ACHN (cell line): ENCODE measurements at regions not wholly inside any gene's neighbourhood (a gene's known extent, or its start where the extent isn't known, plus 50 kb on each side); places are given as distances from the start of the nearest gene placed in this dataset.

Source experiments
- DNase-seq: peaks from one replicate; pipeline ENCODE4 v3.0.0-alpha.2; 2015
- in situ Hi-C: cut with HindIII; loops from 2 replicates; pipeline ENCODE4 v1.10.0; 2017; ENCODE audit warnings: low sequenced_read_pairs, low pct_ligation_motif_present, low pct_unique_long_range_greater_than_20kb

DNA sequence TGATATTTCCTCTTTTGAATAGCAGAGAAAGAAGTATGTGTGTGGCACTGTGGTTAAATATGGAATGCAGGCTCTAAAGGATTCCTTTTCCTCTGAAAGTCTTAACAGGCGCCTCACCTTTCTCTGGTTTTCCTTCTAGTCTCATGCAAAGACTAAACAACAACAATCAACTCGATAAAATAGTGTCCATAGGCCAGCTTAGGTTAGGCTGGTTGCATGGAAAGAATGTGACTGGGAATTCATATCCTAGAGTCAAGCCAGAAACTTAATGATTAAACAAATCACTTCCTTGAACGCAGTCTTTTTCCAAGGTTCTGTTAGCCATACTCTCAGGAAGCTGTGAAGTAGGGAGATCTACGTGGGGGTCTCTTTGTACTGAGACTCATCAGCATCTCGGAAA, 800.8 kb upstream of the ID2 start:
- in situ Hi-C loops: no loop called here
- peak; percentile 43 for DNase-seq

DNA sequence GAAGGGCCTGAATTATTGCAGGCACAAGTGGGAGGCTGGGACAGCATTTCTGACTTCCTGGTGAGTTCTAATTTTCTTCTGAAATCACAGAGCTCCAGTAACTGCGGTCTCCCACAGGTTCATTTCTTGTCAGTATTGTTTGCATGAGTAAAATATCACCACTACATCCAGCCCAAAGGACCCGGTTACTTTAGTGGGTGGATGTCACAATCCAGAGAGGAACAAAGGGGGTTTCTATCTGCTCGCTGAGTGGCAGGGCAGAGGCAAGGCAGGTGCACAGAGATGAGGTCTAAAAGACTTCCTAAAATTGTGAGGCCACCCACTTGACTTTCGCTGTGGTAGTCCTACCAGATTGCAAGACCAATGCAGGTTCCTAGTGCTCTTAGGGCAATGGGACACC, 800.4 kb upstream of the ID2 start:
- no peak for DNase-seq
- in situ Hi-C loops: no loop called here

DNA sequence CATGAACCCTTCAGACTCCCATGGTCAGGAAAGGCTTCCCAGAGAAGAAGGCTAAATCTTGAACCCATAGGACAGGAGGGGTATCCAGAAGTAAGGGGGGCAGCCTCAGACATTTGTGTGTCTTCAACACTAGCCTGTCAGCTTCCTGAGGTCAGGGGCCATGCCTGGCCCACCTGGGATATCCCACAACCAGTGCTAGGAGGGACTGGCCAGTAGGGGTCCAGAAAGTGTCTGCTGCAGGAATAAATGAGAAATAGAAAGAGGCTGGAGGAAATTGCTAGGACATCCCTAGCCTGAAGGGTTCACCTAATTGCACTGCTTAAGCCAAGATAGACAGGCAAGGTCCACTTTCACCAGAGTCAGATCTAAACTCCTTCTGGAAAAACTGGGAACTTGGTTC, 799.6 kb upstream of the ID2 start:
- in situ Hi-C loops: no loop called here
- DNase-seq: no peak

DNA sequence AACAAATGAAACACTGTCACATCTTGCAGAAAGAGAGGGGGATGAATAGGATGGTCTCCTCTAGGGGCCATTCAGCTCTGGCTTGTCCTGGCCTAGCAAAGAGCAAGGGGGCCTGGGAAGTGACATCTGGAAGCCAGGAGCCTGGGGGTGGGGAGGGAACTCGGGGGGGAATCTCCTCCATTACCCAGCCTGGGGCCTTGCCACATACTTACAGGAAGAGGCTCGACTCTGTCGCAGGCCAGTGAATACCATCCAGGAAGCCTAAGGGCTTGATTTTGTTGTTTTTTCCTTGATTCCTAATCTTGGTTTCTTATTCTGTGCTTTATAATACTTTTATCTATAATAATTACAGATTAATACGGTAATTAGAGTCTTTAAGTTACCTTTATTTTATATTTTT, 797.5 kb upstream of the ID2 start:
- no peak for DNase-seq
- in situ Hi-C loops: no loop called here

DNA sequence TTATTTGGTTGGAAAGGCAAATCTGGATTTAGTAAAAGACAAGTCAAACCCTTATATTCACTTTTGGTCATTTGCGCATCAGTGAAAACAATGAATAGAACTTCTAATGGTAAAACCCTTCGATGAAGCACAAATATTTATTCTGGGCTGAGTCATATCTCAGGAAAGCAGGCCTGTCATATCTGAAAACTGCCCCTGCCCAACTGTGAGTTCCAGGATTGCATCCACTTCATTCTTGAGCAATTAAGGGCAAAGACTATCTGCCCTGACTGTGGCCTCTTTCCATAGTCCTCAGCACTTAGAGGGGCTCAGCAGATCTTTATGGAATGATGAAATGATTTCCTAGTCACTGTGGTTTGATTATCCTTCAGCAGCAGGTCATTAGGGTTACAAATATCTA, 795.2 kb upstream of the ID2 start:
- DNase-seq: no peak
- in situ Hi-C loops: no loop called here

DNA sequence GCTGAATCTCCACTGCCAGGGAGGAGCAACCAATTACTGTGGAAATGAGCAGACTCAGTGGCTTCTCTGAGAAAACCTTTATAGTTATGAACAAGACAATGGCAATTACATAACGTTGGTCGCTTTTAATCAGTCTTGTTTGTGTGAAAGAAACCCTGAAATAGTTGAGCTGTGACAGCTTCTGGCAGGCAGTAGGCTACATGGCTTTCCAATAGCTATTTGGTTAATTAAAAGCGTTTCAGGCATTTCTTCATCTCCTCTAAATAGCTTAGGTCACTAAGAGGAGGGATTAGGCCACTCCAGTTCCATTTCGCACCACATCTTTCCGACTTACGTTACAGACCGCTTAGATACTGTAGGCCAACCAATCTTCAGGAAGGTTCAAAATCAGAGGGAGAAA, 794.4 kb upstream of the ID2 start:
- DNase-seq: no peak
- in situ Hi-C loops: no loop called here

DNA sequence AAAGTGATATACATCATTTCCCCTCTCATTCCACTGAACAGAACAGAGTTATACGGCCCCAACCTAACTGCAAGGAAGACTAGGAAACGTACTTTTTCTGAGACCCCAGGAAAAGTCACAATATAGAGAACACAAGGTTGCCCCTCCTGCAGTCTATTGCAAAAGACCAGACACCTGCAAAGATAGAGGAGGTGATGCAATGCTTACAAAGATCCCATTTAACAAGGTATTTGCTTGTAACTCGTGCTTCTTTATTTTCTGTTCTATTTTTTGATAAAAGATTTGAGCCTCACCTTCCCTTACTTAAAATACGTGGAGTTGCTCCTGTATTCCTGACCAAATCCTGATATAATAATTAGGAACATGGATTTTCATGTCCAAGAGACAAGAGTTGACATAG, 793.0 kb upstream of the ID2 start:
- DNase-seq: no peak
- in situ Hi-C loops: no loop called here

DNA sequence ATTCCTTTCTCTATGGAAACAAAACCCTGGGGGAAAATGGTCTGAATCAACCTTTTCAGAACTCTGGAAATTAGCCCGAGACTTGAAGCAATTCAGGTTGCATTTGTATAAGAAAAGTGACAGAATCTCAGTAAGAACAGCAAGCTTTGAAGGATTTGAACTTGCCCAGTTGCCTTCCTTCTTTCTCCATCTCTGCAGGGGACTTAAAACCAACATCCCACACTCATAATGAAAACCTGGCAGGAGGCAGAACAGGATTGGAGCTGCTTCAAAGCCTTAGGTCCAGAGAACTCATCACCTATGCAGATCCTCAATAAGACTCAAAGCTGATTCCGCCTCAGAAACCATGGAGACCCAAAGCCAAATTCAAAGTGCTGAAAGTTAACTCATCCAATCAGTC, 790.5 kb upstream of the ID2 start:
- in situ Hi-C loops: no loop called here

DNA sequence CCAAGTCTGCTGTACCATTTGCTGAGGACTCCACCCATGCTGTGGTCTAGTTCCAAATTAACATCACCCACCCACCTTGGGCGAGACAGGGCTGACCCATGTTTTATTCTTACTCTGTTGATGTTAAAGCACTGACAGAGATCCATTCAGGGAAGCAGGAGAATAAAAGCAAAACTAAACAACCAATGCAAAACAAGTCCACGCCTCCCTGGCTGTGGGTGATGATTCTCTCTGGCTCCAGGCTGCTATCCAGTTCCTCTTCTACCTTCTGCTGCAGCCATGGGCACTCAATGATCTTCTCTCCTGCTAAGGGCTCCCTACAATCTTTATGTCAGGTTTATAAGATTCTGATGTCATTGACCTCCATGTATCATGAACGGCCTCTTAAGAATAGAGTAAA, 786.6 kb upstream of the ID2 start:
- in situ Hi-C loops: no loop called here
- no peak for DNase-seq

More for the DNA sequence above, 790.5 kb upstream of the ID2 start:
- DNase-seq: no peak

DNA sequence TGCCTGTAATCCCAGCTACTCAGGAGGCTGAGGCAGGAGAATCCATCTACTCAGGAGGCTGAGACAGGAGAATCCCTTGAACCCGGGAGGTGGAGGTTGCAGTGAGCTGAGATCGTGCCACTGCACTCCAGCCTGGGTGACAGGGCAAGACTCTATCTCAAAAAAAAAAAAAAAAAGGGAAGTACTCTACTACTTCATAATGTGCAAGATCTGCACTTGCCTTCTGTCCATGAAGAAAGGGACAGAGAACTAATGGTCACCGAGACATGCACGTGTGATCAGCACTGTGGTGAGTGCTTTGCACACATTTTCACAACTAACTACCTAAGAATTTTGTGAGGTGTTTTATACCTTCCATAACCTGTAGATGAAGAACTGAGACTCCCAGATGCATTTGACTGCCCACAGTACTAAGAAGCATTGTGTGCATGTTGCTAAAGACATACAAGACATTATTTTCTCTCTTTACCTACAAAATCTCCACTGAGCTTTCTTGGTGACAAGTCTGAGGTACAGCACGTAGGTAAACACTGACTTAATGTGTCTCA, 784.8 kb upstream of the ID2 start:
- no peak for DNase-seq

DNA sequence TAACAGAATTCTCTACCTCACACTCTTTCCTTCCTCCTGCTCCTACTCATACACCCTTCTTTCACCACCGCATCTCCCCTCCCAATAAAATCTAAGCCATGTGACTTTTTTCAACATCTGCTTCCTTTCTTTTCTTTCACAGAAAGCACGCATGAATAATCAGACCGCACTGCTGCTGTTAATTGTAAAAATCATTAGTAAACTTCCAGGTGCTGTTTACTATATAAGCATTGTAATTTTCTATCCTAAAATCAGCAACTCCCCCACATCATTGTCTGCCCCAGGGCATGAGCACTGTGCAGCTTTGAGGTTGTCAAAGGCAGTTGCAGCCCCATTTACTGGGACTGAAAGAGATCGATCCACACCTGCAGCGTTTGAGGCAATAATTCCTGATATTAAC, 782.6 kb upstream of the ID2 start:
- DNase-seq: no peak
- in situ Hi-C loops: no loop called here

More for the DNA sequence above, 784.8 kb upstream of the ID2 start:
- in situ Hi-C loops: no loop called here

DNA sequence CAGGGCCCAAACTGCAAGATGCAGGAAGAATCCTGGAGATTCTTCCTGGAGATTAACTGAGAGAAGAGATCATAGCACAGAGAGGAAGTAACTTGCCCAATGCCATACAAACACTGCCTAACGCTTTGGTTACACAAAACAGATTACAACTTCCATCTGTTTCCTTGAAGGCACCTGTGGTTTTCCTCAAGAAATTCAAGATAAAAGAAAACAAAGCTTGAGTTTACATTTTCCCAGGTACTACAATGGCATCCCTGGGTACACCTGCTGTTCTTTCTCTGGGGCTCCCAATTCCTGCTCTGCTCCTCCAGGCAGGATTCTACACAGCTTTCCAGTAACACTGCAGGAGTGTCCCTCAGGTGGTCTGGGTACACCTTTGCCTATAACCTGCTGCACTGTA, 781.9 kb upstream of the ID2 start:
- in situ Hi-C loops: no loop called here

DNA sequence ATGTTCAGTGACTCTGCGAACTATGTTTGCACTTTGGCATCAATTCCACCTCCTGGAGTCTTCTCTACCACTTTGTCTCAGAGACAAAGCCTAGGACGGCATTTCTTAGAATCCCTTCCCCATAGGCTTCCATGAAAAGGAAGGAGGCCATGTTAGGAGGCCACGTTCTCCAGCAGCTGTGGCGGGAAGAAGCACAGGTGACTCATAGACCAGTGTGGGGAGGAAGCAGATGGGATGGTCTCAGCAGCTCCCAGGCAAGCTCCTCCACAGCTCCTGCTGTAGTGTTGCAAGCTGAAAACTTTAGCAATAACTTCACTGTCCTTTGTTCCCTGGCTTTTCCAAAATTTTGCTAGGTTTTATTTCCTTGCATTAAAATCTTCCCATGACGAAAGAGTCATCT, 781.3 kb upstream of the ID2 start:
- in situ Hi-C loops: no loop called here
- DNase-seq: no peak

More for the DNA sequence above, 781.9 kb upstream of the ID2 start:
- DNase-seq: no peak

DNA sequence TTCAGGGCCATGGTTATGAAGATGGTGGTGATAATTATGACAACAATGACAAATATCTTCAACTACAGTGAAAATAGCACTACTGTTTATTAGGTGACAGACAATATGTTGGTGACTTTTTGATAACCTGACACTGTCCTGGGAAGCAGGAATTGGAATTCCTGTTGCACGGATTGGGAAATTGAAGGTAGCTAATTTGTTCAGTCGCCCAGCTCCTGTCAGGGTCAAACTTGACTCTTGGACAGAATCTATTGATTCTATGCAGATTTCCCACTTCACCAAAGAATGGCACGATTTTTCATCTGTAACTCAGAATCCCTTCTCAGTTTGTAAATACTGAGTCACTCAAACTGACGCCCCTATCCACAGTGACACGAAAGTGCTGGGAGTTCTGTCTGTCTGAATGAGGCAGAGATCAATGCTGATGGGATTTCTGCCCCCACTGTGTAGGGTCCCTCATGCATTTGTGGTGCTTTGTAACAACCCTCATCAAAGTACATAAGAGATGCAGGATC, 779.5 kb upstream of the ID2 start:
- no peak for DNase-seq
- in situ Hi-C loops: no loop called here

DNA sequence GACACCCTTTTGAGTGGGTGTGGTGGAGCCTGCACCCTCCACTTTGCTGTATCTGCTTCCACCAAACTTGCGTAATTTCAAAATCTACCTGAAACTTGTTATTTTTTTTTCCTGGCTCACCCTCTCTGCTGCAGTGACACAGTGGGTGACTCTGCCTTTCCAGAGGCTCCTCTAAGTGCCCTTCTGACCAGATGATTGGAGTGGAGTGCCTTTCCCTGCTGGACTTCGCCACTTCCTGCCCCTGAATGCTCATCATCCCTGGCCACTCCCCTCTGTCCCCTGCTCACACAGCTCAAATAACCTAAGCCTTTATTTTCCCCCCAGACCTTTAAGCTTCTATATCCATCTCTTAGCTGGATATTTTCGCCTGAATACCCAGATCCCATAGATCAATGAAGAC, 777.5 kb upstream of the ID2 start:
- DNase-seq: no peak
- in situ Hi-C loops: no loop called here

DNA sequence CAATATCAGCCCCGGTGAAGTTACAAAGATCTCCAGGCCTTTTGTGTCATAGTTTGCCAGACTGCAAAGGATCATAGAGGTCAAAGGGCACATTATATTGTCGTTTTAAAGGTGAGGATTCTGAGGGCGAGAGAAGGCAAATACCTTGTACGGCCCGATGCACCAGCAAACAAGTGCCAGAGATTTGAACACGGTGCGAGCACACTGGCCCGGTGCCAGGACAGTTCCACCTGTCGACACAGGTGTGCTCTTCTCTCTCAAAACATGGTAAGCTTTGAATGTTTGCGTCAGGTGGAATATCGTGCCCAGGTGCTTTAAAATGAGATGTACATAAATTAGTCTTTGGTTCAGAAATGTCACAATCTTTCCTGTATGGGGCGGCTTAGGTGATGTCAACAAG, 776.1 kb upstream of the ID2 start:
- in situ Hi-C loops: no loop called here
- no peak for DNase-seq

DNA sequence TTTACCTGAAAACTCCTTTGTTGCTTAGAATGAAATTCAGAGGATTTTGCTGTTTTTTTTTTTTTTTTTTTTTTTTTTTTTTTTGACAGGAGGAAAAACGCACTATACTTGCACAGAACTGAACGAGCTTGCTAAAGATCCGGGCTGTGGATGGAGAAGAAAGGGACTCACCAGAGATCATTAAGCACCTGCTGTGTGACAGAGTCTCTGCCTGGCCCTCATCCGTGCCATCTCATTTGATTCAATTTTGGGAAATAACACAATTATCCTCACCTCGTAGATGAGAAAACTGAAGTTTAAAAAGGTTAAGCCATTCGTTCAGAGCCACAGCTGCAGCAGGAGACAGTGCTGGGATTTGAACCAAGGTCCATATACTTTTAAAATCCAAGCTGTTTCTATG, 775.4 kb upstream of the ID2 start:
- in situ Hi-C loops: no loop called here

DNA sequence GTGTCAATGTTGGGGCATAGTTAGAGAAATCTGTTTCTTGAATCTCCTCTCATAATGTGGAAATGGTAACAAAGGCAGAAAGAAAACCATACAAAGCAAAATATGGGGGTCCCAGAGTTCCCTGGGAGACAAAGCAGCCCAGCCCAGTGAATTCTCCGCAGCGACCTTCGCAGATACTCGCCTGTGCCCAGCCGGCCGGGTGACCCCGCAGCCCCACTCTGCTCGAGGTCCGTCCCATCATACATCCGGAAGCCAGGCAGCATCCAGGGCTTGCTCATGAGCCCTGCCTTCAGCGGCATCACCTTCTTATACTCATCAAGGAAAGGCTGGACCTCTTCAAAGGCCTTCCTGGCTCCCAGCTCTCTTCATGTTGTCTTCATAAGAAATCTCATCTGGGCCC, 774.8 kb upstream of the ID2 start:
- no peak for DNase-seq
- in situ Hi-C loops: no loop called here

More for the DNA sequence above, 775.4 kb upstream of the ID2 start:
- DNase-seq: no peak

DNA sequence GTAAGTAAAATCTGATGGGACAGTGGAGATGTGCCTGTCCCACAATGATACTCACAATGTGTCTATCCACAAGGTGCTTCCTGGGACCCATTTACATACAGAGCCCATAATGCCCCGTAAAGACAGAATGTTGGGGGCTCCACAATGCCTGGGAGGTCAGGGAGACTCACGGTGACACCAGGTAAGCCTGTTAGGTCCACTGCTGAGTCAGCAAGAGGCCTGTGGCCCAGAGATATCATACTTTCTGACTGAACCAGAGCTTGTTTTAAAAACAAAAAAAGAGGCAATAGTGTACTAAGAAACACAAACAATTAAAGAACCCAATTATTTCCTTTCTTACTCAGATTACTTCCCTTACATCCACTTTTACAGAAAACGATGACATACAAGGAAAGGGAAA, 771.1 kb upstream of the ID2 start:
- DNase-seq: no peak
- in situ Hi-C loops: no loop called here

DNA sequence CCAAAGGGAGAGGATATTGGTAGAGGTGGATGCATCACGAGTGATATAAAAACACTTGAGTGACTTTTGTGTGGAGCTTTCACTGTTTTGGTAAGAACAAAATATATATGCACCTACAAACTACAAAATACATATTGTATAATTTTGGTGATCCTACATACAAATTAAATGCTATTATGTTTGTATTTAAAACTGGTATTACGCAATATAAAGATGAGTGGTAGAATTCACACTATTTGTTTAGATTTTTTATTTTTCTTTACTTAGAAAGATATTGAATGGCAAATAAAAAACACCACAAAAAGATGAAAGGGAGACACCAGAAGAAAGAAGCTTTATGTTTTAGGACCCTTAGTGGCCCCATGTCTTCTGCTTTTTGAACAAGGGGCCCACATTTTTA, 770.7 kb upstream of the ID2 start:
- in situ Hi-C loops: no loop called here
- DNase-seq: no peak

DNA sequence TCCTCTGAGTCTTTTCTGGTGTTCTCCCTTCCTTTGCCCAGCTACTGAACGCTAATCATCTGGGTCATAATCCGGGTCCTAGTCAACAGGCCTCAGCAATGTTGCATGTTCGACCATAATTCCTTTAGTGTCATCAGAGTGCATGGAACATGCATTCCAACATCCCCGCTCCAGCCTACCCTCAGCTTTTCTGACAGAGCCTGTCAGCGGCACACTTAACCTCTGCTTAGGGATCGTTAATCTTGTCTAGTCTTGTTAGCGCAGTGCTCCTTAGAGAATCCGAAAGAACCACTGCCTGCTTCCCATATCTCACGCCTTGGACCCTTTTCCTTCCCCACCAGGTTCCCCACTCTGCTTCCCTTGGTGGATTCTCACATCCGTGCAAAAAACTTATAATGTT, 767.9 kb upstream of the ID2 start:
- no peak for DNase-seq
- in situ Hi-C loops: no loop called here
